ENCODE measurements at regions not wholly inside any gene's neighbourhood (a gene's known extent, or its start where the extent isn't known, plus 50 kb on each side); places are given as distances from the start of the nearest gene placed in this dataset.

DNA sequence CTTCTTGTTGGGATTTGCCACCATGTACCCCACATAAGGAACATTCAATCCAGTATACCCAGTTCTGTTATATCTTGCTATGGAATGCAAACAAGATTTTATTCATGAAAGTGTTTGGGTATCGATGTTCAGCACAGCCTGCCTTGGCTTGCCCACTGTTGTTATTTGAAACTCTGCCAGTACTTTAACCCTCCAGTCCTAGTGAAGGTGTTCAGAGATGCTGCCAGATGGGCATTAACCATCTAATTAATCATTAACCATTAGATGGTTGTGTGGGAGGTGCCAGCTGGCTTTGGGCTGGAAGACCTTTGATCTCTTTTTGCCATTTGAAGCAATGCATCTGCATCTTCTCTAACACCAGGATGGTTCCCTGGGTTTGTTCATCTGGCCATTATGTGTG lies 363.0 kb downstream of the SH2D4B start:
- H3K27me3 ChIP-seq (ENCODE audit: low read depth), result peaks cover 5% of the 10 kb centered on the region
- H3K4me1 ChIP-seq, result no peaks in the 10 kb centered on the region
- peaks cover 10% of the 10 kb centered on the region for H3K9me3 ChIP-seq (replicated peaks)
- no peaks in the 10 kb centered on the region for H3K36me3 ChIP-seq
- no peak overlapping the region for H3K27ac ChIP-seq (replicated peaks)
- TF ChIP-seq CTCF (IDR thresholded peaks at IDR 0.05; ENCODE audit: borderline replicate concordance), result no peak
- DNase-seq, result no peak
- intact Hi-C loops (cut with micrococcal nuclease), result no loop called here
- H3K4me3 ChIP-seq, result no peak overlapping the region

- Histone ChIP-seq H3K27me3 (ENCODE audit: low read depth) (peaks cover 9% of the 10 kb centered on the region), H3K27ac (replicated peaks) (no peak overlapping the region), H3K36me3 (no peaks in the 10 kb centered on the region), H3K4me3 (no peak overlapping the region), H3K4me1 (no peaks in the 10 kb centered on the region), H3K9me3 (replicated peaks) (peaks cover 10% of the 10 kb centered on the region)
- intact Hi-C loops (cut with micrococcal nuclease), result no loop called here
- TF ChIP-seq CTCF (IDR thresholded peaks at IDR 0.05; ENCODE audit: borderline replicate concordance), result no peak
- no peak for DNase-seq
These were observed 370.9 kb downstream of the SH2D4B start for GRCh38 chr10:80908611-80909010.

GRCh38 chr10:80909254-80909653 lies 371.6 kb downstream of the SH2D4B start:
- intact Hi-C loops (cut with micrococcal nuclease), result no loop called here
- Histone ChIP-seq H3K36me3 (no peaks in the 10 kb centered on the region), H3K4me1 (no peaks in the 10 kb centered on the region), H3K27me3 (ENCODE audit: low read depth) (peaks cover 9% of the 10 kb centered on the region), H3K4me3 (no peak overlapping the region), H3K9me3 (replicated peaks) (peaks cover 5% of the 10 kb centered on the region), H3K27ac (replicated peaks) (no peak overlapping the region)
- no peak for TF ChIP-seq CTCF (IDR thresholded peaks at IDR 0.05; ENCODE audit: borderline replicate concordance)
- no peak for DNase-seq

- intact Hi-C loops (cut with micrococcal nuclease), result no loop called here
These were observed 379.9 kb downstream of the SH2D4B start for GRCh38 chr10:80917636-80918035.

DNA sequence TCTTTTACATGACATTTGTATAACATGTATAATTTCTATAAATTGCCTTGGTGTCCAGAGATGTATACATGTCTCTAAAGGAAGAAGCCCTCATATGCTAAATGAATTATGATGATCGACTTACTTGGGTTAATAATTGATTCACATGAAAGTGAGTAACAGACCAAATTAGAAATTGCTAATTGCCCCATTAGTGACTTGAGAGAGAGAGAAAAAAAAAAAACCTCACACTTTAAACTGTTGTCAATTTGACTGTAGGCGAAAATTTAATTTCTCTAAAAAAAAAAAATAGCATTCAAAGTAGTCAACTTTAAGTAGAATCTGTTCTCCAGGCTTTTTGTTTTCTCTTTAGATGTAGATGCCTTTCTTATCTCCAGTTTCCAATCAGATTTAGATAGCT lies 383.3 kb downstream of the SH2D4B start:
- Histone ChIP-seq H3K4me3 (no peak overlapping the region), H3K36me3 (no peaks in the 10 kb centered on the region), H3K4me1 (no peaks in the 10 kb centered on the region), H3K27ac (replicated peaks) (no peak overlapping the region), H3K27me3 (ENCODE audit: low read depth) (peaks cover 52% of the 10 kb centered on the region), H3K9me3 (replicated peaks) (no peaks in the 10 kb centered on the region)
- TF ChIP-seq CTCF (IDR thresholded peaks at IDR 0.05; ENCODE audit: borderline replicate concordance), result no peak
- DNase-seq, result no peak
- intact Hi-C loops (cut with micrococcal nuclease), result loop anchor here (10.0 kb wide), 1 partner anchor 256 kb away; no protein-coding TSS in a partner anchor

More at GRCh38 chr10:80917636-80918035, 379.9 kb downstream of the SH2D4B start:
- Histone ChIP-seq H3K4me1 (no peaks in the 10 kb centered on the region), H3K27me3 (ENCODE audit: low read depth) (peaks cover 52% of the 10 kb centered on the region), H3K36me3 (no peaks in the 10 kb centered on the region), H3K4me3 (no peak overlapping the region), H3K9me3 (replicated peaks) (no peaks in the 10 kb centered on the region), H3K27ac (replicated peaks) (no peak overlapping the region)
- DNase-seq, result no peak
- no peak for TF ChIP-seq CTCF (IDR thresholded peaks at IDR 0.05; ENCODE audit: borderline replicate concordance)
